Ramos (cell line): ENCODE measurements at regions not wholly inside any gene's neighbourhood (a gene's known extent, or its start where the extent isn't known, plus 50 kb on each side); places are given as distances from the start of the nearest gene placed in this dataset.

Experiments used
- in situ Hi-C: fragments of 300-500 bp; cut with MboI; formaldehyde crosslinking; loops from one replicate; pipeline ENCODE4 v1.14.3; 2022; ENCODE audit warnings: low sequenced_read_pairs; ENCODE audit not compliant: unreplicated experiment

DNA sequence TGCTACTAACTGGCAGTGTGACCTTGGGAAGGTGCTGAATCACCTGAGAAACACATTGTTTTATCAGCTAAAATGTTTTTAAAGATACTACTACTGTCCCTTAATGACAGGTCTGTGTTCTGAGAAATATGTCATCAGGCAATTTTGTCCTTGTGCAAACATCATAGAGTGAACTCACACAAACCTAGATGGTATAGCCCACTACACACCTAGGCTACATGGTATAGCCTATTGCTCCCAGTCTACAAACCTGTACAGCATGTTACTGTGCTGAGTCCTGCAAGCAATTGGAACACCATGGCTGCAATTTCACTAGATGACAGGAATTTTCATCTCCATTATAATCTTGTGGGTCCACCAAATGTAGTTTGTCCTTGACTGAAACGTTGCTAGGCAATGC is 101.3 kb upstream of the GUCY1A1 start:
- in situ Hi-C loops = no loop called here

DNA sequence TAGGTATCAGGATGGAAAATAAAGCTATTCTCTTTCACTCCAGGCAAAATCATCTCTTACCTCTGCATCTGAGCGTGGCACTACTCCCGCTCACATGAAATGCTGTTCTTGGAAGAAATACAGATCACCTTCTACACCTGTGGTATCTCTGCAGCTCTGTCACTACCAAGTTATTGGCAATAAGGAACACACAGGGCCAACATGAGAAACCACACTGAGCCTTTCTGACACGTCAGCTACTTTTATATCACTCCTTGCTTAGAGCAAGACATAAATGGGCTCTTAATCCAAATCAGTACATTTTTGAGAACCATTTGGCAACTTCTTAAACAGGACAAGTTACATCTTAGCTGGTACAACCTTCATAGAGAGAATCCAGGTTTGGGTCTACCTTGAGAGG is 101.8 kb upstream of the GUCY1A1 start:
- in situ Hi-C loops = no loop called here

DNA sequence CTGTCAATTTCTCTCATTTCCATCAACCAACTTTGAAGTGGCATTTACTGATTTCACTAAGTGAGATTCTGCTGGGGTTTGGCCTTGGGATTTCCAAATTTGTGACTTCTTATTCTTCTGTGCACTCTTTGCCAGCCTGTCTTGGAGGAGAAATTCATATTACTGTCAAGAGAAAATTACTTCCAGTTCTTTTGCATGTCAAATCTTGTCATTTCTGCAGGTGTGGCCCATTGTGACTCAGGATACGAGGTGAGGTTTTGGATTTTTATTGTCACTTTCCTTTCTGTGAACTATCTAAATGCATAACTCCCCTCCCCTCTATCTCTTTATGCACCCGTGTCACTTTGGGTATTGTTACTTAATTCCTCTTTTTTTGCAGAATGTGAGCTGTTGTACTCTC is 102.6 kb upstream of the GUCY1A1 start:
- in situ Hi-C loops = no loop called here

DNA sequence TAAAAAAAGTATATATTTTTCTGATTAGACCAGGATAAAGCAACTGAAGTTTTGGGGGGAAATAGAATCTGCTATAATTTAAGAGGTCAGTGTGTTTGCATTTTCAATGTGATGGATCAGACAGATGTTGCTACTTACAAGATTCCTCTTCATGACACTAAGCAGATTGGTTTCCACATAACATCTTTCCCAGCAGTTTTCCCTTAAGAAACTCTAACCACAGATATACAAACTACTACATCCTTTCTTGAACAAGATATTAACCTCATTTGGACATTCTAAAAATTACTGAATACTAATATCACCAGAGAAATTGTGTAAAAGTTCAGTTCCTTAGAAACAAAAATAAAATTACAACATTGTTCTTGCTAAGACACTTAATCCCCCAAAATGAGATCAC is 106.7 kb upstream of the GUCY1A1 start:
- in situ Hi-C loops = no loop called here

DNA sequence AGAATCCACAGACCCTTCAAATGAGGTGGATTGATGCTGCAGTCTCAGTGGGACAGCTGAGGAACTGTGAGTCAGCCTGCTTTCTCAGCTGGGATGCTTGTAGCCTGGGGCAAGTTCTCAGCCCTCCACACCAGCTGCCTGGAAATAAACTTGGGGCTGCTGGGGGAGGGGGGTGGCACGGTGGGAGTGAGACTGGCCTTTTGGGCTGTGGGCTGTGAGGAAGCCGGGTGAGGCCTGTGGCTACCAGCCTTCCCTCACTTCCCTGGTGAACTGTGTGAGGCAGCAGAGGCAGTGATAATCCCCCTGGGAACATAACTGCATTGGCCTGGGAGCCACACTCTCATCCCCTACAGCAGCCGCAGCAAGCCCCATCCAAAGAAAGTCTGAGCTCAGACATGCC is 114.5 kb upstream of the GUCY1A1 start:
- in situ Hi-C loops = no loop called here

DNA sequence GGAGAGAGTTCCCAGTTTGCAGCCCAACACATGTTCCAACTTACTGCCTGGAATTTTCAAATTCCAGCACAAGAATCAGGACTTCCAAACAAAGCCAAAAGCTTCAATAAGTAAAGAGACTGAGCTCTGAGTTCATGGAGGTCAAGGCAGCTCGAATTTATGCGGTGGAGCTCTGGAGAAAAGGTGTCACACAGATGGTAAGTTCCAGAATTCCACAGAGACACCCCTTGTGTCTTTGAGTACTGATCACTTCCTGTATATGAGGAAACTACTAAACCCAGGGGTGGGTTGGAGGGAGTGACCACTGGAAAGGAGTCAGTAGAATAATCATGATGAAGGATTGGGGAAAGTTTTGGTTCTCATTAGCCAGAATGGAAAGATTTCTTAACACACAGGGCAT is 118.5 kb upstream of the GUCY1A1 start:
- in situ Hi-C loops = no loop called here

DNA sequence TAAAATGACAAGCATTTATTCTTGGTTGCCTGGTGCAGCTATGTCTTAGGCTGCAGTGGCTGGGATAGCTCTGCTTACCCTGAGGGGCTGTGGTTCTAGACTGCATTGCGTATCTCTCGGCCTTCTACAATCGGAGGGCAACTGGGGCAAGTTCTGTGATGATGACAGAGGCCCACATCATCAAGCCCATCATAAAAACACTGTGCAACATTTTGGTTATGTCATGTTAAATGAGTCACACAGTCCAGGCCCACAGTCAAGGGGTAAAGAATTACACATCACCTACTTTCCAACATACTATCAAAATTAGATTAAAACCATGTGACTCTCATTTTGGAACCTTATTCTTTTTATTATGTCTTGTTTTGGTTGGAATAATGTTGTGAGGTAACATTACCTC is 120.2 kb upstream of the GUCY1A1 start:
- in situ Hi-C loops = no loop called here

DNA sequence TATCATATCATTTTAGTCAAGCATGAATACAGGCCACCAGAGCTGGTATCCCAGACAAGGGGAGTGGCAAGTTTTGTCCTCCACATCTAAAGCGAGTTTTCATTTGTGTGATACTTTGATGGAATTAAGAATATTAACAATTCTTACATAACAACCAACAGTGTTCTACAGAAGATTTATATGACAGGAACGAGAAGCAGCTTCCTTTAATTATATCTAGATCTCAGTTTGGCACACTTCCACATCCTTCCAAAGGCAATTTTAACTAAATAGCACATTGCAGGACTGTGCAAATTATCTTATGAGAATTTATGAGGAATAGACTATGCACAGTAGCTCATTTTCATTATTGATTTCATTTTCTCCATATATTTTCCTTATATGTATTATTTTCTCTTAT is 121.2 kb upstream of the GUCY1A1 start:
- in situ Hi-C loops = no loop called here

DNA sequence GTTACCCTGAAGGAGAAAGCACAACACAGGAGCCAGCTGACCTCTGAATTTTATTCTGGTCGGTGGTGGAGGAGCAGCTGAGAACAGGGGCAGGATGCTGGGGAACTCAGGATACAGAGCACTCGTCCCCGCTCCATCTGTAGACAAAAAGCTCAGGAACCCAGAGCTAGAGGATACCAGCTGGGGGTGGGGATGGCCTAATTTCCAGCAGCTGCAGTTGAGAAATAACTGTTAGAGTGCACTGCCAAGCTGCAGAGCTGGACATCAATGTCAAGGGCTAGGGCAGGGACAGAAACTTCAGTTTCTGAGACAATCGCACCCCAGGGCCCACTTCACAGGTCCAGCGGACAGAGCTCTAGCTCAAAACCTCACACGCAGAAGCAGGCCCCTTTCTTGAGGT is 122.1 kb upstream of the GUCY1A1 start:
- in situ Hi-C loops = no loop called here

DNA sequence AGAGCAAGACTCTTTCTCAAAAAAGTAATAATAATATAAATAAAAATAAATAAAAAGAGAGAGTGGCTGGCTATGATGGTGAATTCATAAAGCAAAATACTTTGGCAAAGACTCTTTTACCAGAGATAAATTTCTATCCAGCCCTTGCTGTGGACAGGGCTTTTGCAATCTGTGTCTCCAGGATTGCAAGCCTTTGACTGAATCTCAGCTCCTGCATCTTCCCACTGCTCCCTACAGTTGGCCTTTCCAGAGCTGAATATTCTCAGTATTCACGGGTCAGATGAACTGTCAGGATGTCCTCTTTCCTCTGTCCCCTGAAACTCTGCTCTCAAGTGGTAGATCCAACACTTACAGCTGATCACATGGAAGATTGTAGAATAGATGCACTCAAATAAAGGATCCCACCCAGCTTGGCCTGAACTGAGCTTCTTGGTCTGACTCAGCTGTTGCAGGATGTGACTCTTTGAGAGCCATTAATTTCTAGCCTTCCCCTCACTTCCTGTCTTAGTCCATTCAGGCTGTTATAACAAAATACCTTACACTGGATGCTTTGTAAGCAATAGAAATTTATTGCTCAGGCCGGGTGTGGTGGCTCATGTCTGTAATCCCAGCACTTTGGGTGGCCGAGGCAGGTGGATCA is 123.4 kb upstream of the GUCY1A1 start:
- in situ Hi-C loops = no loop called here

DNA sequence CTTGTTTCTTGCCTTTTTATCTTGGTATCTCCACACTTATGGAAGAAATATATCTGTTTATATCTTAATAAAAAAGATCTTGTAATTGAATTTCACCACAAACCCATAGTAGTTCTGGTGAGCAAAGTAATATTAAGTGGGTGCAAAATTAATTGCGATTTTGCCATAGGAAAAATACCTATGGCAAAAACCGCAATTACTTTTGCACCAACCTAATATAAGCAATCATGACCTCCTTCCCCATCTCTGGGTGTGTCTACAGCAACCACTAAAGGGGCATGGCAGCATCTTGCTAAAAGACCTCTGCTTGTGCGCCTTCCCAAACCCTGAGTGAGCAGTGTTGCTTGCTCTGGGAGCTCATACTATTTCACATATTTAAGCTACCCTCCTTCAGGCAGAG is 124.2 kb upstream of the GUCY1A1 start:
- in situ Hi-C loops = no loop called here

DNA sequence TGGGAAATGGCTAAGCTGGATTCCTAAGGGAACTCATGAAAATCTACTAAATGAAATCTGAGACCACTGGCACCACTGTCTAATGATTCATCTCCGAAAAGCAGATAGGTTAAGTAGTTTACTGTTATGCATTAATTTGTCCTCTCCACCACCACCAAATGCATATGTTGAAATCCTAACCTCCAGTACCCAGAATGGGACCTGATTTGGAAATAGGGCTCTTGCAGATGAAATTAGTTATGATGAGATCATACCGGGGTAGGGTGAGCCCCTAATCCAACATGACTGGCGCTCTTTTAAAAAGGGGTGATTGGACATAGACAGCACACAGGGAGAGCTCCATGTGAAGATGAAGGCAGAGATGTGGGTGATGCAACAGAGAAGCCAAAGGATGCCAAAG is 124.9 kb upstream of the GUCY1A1 start:
- in situ Hi-C loops = no loop called here

DNA sequence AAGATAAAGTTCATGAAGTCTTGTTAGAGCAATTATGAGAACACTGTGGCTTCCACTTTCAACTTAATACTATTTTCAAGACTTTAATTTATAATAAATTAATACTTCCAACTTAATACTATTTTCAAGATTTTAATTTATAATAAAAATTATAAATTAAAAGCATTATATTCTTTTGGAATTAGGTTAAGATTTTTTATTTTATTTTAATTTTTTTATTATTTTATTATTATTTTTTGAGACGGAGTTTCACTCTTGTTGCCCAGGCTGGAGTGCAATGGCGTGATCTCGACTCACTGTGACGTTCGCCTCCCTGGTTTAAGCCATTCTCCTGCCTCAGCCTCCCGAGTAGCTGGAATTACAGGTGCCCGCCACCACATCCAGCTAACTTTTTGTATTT is 126.0 kb upstream of the GUCY1A1 start:
- in situ Hi-C loops = no loop called here

DNA sequence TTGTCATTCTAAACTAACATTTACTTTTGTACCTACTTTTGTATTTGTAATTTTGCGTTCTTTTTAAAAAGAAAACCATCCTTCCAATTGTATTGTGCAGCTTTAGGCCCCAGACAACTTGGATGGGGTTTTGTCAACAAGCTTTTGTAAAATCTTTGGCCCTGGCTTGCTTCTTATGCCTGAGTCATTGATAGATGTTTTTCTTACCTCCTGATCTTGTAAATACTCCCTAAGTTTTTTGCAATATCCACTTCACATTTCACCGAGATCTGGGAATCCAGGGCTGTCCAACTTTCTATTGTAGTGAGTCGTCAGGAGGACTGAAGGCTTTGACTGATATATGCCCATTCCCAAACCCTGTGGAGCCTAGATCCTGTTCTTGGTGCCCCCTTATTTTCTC is 126.9 kb upstream of the GUCY1A1 start:
- in situ Hi-C loops = no loop called here

DNA sequence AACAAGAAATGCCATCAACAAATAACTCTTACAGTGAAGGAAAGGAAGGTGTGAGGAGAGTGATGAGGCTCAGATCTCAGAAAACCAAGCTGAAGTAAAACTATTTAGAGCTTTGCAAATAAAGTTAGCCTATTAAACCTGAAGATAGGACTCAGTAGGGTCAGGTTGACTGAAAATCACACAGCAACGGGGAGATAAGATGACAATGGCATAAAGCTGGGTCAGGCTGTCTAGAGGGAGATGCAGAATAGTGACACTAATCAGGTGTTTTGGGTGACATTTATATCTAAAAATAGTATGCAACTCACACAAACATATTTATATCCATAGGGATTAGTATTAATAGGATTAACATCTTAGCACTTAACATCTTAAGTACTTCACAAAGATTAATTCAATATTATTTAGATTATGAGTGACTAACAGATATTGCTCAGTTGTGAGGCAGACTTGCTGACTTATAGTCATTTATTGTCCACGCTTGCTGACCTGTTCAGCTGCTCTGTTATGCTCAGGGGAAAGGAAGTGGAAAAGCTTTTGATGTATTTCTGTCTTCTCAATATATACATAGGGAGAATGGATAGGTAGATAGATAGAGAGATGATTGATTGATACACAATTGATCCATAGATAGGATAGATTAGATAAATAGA is 130.7 kb upstream of the GUCY1A1 start:
- in situ Hi-C loops = no loop called here

DNA sequence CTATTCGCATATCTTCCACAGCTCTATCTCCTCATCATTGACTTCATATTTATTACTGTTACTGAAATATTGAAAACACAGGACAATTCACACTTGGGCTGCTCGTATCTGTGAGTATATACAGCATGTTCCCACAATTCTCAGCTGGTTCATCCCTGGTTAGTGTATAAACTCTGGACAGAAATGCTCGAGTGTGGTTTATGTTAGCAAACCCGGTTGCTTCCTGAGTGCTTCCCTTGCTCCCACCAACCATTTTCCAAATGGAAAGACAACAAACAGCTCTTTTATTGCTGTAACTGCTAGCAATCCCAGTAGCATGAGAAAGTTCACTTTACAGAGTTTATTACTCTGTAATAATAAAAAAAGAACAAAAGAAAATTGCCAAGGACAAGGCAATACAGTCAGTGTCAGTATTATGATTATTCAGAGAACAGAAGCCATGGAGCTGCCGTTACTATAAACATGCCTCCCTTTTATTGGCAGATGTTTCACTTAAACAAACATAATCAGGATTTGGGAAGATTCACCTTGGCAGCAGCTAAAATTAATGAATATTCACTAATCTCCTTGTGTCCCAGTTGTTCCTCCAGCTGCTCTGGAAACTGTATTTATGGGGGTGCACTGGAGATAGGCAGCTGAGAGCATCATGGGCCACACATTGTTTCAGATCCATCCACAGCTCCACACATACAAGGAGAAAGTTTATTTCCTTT is 134.1 kb upstream of the GUCY1A1 start:
- in situ Hi-C loops = no loop called here

DNA sequence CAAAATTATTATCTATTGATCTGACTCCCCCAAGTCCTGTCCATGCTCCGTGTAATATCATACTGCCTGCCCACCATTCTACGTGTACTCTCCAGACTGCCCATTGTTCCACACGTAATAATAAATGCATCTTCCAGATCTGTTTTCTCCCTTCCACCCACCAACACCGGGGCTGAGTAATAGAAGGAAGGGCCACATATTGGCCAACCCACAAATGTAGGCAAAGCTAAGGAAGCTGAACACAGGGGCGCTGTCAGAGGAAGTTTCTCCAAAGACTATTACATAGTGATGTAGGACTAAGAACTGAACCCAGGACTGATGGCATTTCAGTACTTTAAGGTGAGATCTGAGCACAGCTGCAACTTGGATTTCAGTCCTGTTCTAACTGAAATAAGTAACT is 135.8 kb upstream of the GUCY1A1 start:
- in situ Hi-C loops = no loop called here

DNA sequence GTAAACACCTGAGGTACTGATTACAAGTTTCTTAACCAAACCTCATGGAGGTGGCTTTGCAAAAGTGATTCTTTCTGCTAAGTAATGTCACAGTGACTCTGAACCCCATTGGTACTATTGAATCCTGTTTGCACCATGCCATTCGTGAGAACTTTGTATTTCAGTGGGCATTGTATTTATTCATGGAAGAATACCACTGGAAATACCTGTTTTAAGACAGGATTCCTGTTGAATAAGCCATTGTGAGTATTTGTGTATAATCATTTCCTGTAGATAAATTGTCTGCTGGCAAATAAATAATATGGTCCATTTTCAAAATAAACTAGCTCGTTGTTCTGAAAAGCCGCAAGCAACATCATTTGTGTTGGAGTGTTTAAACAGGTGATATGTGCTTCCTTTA is 136.4 kb upstream of the GUCY1A1 start:
- in situ Hi-C loops = no loop called here

DNA sequence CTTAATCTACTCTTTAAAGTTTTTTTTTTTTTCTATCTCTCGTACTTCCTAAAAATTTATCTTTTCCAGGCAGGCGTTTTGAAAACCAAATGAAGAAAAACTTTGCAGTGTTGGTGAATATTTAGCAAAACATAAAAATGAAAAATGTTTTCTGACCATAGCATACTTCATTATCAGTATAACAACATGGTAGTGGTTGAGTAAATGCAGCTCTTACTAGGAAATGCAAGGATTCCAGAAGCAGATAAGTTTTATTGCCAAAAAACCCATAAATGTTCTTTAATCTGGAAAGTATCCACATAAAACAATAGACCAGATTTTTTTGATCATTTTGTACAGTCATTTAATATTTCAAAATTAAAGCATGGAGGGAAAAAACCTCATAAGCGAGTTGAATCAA is 136.9 kb upstream of the GUCY1A1 start:
- in situ Hi-C loops = no loop called here

DNA sequence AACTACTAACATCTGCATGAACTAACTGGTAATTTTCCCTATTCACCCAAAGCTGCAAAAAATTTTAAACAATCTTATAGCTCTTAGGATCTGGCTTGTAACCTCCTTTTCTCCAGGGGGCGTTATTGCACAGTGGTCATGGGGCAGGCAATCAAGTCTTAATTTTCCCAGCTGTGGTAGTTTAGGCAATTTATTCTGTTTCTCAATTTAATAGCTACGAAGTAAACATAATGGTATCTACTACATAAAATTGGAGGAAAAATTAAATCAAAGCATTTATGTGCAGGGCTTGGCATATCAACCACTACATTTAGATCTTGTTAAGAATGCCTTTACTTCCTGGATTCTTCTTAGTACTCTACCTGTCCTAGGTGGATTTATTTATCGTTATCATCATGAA is 137.4 kb upstream of the GUCY1A1 start:
- in situ Hi-C loops = no loop called here

DNA sequence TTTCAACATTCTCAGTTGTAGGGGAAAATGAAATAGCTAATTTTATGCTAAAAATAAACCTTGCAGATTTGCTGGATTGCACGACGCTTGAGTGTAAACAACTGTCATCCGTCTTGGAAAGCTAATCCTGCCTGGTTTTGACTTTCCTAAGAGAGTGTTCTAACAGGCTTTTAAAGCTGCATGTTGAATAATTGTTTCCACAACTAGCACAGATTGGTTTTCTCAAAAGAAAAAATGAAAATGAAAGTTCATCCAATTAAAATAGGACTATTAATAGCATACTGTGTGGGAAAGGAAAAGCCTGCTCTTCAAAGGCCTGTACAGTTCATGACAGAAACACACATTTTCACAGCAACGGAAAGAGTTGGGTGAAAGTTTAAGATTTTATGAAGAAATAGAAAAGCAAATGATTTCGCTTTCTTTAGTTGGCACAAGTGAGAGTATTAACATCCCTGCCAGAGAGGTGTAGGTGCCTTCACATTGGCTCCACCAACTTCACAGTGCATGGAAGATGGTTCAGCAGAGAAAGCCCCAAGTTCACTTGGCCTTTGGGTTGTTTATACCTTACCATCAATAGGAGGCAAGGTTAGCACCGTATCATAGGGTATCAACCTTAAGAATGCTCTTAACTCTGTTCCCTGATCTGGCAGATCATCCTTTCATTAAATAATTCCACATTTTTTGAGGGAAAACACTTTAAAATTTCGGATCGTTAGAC is 140.0 kb upstream of the GUCY1A1 start:
- in situ Hi-C loops = no loop called here
